HG03432 (cell line): ENCODE measurements at regions not wholly inside any gene's neighbourhood (a gene's known extent, or its start where the extent isn't known, plus 50 kb on each side); places are given as distances from the start of the nearest gene placed in this dataset.
"Not testable (repeated sequence)": the region's sequence is repeated elsewhere in the genome, so short reads cannot be mapped to it uniquely, and the experiment has no call there.

Experiments used
- ATAC-seq: cut with Tn5 transposase; IDR thresholded peaks from one replicate; pipeline ENCODE4 v1.9.1; 2021; ENCODE audit warnings: mild to moderate bottlenecking, moderate library complexity; ENCODE audit not compliant: unreplicated experiment

DNA sequence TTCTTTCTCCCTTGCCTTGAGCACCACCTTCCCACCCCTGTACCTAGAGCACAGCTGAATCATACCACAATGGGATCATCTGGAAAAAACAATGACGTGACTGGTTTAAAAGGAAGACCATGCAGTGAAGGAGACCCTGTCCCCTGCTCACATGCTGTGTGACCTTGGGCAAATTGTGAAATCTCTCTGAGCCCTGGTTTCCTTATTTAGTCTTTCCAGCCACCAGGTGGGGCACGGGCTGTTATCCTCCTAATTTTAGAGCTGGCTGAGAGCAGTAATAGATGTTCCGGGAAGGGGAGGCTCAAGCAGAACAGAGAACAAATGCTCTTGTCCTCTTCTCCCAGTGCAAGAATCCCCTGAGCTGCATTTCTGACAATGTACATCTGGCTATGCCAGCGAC lies 198.3 kb downstream of the RPS24 start:
- ATAC-seq = no peak

DNA sequence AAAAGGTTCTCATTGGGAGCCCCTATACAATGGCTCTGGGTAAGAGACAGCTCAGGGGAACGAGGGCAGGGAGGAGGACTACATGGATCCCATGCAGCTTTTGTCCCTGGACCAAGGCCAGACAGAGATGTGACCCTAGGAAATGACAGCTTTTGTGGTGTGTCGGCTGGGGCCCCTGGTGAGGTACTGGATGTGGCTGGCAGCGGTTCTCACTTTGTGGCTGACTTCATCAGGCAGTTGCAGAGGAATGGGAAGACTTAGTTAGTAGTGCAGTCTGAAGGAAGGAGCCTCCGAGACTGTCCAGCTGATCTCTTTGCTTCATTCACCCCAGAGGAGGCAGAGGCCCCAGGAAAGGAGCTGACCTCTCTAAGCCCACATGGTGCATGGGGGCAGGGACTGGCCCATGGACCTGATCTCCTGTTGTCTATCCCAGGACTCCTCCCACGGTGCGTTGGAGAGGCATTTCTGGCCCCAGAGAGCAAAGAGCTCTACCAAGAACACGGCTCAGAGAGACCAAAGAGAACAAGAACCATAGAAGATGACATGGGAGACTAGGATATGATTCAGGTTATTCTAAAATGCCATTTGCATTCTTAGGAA lies 202.9 kb downstream of the RPS24 start:
- no peak for ATAC-seq

DNA sequence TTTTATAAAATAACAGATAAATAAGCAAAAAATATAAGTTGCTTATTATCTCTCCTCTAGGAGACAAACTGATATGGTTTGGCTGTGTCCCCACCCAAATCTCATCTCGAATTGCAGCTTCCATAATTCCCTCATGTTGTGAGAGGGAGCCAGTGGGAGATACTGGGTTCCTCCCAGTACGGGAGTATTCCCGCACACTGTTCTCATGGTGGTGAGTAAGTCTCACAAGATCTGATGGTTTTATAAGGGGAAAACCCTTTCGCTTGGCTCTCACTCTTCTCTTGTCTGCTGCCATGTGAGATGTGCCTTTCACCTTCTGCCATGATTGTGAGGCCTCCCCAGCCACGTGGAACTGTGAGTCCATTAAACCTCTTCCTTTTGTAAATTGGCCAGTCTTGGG lies 204.3 kb downstream of the RPS24 start:
- ATAC-seq = not testable (repeated sequence)

DNA sequence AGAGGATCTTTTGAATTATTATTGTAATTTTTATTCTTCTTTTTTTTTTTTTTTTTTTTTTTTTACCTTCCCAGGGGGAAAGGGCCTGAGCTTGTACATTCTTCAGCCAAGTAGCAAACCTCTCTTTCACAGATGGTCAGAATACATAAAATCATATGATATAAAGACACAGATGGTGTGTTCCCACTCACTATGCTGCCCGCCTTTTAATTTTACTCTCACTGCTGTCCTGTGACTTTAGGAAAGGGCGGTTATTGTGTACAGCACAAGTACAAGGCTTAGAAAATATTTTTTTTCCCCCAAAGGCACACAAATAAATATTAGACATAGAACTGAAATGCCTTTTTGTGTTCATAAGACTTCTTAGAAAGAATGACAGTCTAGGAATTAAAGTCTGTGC lies 213.6 kb downstream of the RPS24 start:
- no peak for ATAC-seq

DNA sequence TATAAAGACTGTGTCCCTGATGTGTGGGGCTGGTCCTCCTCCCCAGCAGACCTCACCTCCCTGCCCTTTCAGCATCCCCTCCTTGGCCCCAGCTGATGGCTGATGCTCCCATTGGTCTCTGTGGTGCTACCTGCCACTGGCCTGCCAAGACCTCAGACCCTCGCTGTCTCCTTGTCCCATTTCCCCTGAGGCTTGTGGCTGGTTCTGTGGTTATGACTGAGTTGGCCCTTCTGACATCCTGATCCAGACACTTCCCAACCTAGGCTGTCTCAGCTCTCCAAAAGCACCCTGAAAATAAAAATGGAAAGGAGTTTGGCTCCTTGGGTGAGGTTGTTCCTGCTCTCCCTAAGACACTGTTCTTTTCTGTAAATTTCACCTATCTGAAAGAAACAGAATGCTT lies 214.2 kb downstream of the RPS24 start:
- no peak for ATAC-seq

DNA sequence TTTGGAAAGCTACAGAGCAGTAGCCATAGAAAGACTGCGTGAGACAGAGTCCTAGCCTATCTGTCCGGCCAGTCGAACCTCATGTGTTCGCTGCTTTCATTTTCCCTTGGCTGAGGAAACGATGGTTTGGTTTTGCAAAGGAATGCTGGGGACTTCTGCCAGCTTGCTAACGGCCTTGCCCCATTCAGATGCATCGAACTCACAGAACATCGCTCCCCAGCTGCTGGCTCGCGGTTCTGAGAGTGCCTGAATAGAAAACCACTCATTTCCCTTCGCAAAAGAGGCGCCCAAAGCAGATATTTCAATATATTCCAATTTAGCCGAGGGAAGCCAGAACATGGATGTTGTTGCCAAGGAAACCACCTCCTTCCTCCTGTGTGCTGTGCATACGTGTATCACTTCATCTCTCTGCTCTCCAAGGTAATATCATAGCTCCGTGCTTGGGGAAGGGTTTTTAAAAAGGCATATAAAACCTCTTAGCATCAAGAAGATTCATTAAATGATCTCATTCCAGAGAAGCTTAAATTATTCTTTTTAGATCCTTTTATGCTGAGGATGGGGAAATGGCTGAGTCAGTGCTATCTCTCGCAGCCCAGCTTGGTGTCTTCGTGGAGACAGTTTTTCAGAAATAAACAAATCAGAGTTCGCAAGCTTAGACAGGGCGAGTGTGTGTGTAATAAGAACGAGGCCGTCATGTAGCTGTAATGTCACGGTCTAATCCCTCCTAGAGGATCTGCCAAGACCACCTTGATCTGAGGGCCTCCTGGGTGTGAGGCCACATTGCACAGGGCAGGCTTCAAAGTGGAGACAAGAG lies 215.2 kb downstream of the RPS24 start:
- no peak for ATAC-seq

DNA sequence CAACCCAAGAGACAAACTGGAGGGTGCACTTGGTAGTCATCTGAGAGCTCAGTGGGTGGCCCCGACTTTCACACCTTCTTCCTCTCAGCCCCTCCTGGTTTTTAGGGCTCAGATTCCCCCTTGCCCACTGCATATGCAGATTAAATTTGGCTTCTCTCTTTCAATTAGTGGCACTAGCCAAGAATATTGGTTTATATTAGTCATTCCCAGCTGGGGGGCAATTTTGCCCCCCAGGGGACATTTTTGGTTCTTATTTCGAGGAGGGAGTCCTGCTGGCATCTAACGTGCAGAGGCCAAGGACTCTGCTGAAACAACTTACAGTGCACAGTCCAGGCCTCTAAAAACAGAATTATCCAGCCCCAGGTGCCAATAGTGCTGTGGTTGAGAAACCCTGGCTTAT lies 216.0 kb downstream of the RPS24 start:
- ATAC-seq = no peak

DNA sequence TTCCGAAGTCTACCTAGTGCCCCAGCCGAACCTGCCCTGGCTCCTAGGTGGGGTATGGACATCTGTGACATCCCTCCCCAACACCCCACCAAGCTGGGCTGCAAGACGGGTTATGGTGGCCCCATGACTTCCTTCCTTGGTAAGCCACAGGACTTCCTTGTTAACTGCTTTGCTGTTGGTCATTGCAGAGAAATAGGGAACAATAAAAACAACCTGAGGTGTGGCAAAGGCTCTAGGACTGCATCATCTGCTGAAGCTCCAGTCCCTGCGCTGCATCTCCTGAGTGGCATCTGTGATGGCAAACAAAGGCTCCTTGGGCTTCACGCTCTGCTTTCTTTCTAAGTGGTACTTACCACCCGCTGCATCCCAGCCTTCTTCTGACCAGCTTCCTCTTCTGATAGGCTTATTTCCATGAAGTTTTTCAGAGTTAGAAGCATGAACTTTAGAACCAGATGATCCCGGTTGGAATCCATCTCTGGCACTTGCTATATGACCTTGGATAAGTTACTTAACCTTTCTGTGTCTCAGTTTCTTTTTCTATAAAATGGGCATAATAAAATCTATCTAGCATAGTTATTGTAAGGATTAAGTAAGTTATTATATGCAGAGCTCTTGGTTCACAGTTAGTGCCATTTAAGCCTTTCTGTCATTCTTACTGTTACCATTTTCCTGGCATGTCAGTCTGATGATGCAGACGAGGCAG lies 216.8 kb downstream of the RPS24 start:
- no peak for ATAC-seq

DNA sequence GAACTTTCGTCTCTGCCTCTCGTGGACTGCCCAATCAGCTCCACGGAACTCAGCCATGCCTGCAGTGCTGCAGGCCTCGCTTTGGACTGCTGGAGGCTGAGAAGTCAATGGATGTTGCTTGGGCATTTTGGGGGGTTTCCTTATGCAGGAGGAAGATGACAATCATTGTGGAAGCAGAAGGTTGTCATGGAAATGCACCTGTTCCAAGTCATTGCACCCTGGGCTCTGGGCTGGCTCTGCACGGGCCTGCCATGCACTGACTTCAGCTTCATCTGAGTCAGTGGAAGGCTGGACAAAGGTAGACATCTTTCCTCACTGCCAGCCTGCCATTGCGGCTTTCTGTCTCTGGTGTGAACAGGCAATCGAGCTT lies 217.3 kb downstream of the RPS24 start:
- no peak for ATAC-seq

DNA sequence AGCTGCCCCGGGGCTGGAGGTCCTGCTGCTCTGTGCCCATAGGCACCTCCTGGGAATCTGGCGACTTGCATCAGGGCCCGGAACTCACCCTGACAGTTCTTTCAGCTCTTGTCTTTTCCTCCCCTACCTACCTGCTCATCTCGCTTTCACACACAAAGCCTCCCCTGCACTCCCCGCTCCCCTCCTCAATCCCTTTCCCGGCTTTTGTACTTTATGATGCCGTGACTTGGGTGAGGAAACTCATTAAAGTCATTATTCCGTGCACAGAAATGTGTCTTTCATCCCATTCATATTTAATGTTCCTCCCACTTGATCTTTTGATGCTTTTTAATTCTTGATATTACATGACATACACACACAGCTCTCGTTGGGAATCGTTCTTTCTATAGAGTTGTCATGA lies 218.6 kb downstream of the RPS24 start:
- no peak for ATAC-seq

DNA sequence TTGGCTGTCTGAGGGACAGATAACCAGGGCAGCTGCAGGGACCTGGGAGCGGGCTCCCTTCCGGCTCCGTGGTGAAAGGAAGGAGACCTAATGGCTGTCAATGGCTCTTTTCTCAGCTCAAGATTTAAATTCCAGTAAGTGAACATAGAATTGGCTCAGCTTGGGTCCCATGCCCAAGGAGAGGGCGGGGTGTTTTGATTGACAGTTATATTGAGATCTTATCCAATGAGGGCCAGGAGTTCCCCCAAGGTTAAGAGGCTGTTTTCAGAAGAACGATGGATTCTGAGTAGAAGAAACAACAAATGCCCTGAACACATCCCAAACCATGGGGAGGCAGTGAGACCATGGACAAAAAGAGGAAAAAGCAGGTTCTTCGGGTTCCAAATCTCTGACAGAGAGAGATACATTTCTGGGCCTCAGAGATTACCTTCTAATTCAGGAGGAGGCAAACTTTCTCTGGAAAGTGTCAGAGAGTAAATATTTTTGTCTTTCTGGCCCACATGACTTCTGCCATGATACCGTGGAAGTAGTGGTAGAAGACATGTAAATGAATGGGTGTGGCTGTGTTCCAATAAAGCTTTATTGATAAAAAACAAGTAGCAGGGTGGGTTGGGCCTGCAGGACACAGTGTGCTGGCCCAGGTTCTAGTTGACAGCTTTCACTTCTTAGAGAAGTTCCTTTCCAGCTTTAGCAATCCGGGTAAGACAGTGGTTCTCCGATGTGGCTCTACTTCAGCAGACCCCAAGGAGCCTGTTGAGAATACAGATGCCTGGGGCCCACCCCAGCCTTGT lies 219.6 kb downstream of the RPS24 start:
- ATAC-seq = no peak

DNA sequence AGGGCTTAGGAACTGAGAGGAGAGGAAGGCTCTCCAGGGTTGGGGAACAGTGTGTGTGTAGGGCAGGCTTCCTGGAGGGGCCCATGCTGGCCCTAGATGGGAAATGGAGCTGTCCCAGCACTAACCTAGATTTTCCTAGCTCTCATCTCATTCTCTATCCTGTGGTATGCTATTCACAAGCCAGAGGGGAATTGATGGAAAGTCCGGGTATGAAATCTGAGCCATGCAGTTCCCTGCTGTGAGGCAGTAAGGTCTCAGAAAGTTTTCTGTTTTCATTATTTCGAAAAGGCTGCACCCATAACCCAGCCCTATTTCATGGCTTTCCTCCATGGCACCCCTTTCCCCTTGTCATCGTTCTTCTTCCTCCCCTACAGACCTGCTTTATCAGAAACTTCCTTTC lies 220.3 kb downstream of the RPS24 start:
- no peak for ATAC-seq

DNA sequence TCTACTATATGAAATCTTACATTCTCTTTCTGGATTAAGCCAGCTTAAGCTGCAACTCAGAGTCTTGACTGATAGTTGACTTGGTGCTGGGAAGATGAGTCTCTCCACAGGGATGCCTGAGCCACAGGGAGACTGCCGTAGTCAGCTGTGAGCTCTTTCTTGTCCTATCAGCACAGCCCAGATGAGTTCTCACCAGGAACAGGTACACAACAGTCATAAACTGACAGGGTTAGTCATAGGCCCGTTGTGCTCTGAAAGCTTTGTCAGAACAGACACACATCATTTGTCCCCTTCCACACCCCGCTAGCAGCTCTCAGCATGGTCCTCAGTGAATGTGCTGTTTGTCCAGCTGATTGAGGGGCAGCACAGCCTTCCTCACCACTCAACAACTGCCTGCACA lies 221.6 kb downstream of the RPS24 start:
- no peak for ATAC-seq

DNA sequence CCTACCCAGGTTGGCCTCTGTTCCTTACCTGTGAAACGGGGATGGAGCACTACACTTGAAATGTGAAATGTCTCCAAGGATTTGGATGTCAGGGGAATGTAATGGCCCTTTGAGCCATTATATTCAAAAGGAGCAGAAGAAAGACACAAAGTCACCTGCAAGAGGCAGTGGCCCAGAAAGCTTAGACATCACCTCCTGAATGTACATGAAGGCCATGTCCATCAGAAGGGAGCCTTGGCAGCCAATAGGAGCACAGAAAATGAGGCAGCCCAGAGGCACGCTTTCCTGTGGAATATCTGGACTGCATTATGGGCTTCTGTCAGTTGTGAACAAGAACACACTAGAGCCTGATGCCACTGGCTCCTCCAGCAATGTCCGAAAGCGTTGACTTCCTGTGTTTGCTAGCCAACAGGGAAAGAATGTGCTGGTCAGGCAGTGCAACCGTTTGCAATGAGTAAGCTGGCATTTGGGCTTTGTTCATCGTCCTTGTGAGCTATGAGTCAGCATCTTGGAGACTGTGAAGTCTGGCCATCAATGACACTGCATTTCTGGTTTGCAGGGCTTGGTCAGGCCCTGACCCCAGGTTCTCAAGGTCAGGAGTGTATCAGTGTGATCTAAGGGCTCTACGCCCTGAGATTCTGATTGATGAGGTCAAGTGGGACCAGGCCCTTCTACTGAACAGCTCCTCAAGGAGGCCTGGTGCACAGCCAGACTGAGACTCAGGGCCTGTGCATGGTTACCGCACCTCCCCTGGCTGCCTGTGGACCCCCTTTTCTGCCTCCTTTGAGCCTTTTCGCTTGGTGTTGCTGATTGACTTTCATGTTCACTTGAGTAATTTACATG lies 222.4 kb downstream of the RPS24 start:
- no peak for ATAC-seq

DNA sequence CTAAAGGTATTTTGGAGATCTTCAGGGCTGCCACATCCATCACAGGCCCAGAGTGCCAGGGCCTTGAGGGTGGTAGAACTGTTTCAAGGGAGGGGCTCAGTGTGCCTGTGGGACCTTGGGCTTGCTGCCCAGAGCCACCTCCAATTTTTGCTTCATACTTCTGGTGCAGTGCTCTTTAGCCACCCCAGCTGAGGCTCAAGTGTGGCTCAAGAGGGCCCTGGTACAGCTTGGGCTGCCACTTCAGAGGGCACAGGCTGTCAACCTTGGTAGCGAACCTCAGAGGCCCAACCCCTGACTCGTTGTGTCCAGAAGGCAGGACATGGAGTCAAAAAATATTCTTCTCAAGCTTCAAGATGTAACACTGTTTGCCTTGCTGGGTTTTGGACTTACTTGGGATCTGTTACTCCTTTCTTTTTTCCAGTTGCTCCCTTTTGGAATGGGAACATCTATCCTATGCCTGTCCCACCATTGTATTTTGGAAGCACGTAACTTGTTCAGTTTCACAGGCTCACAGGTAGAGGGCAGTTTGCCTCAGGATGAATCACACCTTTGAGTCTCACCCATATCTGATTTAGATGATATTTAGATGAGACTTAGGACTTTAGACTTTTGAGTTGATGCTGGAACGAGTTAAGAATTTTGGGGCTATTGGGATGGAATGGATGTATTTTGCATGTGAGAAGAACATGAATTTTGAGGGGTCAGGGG lies 224.8 kb downstream of the RPS24 start:
- ATAC-seq = no peak

DNA sequence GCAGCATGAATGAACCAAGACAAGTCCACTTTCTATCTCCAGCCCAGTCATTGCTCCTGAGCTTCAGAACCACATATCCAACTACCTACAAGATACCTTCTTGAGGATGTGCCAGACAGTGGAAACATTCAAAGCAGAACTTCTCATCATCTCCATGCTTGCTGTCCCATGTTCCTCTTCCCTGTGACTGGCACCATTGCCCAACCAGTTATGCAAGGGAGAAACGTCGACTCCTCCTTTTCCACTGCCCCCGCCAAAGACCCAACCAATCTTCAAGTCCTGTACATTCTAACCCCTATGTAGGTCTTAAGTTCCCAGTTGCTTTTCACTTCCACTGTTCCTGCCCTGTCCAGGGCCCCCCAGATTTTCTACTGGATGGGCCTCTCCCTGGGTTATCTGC lies 225.7 kb downstream of the RPS24 start:
- no peak for ATAC-seq

DNA sequence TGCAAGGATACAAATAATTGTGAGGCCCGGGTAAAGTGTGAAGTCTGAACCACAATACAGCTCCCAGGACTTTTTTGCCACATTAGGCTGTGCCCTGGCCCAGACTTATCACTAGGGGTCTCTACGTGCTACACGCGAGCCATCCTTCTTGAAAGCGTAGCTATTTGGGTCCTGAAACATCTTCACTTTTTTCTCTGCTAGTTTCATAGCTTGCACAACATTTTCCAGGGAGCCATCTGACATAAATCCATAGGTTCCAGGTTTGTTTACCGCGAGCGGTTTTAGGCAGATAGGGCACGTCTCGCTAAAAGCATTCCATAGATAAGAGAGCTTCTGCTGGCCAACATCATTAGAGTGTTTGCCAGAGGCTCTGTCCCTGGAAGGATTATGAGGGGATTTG lies 226.5 kb downstream of the RPS24 start:
- no peak for ATAC-seq

DNA sequence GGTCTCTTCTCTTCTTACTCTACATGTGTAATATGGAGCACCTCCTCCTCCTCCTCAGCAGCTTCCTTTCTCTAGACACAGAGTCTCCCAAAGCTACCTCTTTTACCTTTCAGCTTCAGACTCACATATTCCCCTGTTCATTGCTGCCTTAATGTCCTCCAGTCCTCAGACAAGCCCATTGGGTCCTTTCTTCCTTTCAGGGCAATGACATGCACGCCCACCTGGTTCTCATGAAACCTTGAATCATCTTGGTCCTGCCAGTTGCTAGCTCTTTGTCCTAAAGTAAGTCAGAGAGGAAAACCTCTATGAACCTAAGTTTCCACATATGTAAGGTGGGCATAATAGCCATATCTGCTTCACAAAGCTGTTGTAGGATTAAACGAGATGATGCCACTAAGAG lies 227.0 kb downstream of the RPS24 start:
- ATAC-seq = no peak

DNA sequence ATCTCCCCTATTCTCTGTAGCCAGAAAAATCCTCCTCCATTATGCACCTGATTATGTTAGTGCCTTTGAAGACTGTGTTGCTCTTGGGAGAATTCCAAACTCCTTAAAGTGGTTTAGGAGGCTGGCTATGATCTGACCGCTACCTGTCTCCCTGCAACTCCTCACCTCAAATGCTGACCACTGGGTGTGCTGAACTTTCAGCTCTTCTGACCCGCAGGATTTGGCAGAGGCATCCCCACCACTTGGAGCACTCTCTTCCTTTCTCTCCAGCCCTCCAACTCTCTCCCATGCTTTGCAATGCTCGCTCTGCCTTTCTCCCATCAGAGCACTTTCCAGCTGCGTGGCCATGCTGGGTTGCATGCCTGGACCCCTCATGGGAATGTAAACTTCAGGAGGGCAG lies 227.6 kb downstream of the RPS24 start:
- no peak for ATAC-seq

DNA sequence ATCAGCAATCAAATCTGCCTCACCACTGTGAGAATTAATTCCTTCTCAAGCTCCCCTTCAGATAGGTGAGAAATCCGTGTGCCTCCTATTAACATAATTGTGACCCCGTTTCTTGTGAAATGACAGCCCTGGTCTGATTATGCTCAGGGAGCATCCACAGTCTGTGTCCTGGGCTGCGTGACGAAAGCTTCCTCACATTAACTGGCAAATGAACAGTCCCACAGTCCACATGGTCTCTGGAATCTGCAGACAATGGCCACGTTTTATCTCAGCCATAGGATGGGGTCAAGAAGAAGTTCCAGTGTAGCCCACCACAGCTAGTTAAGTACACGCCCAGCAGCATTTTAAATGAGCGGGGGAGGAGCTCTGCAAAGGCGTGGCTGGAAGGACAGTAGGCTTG lies 229.2 kb downstream of the RPS24 start:
- no peak for ATAC-seq
